PFSK-1 (cell line): ENCODE measurements at regions not wholly inside any gene's neighbourhood (a gene's known extent, or its start where the extent isn't known, plus 50 kb on each side); places are given as distances from the start of the nearest gene placed in this dataset.

Source experiments
- FOXP2 ChIP-seq: optimal IDR thresholded peaks from 2 replicates; pipeline ENCODE3; 2011; ENCODE audit warnings: borderline replicate concordance, control low read depth, inconsistent platforms; ENCODE audit not compliant: insufficient read depth; ENCODE audit errors: extremely low read length, extremely low read depth
- POLR2AphosphoS5 ChIP-seq: IDR thresholded peaks from 2 replicates; pipeline ENCODE4 v1.6.1; 2012; ENCODE audit warnings: low read depth, mild to moderate bottlenecking, control low read depth, low read length, moderate library complexity
- SIN3A ChIP-seq: IDR thresholded peaks from 2 replicates; pipeline ENCODE4 v1.6.1; 2012; ENCODE audit warnings: mild to moderate bottlenecking, low read length, moderate library complexity, borderline replicate concordance; ENCODE audit not compliant: insufficient read depth
- TAF1 ChIP-seq: IDR thresholded peaks from 2 replicates; pipeline ENCODE4 v1.6.1; 2012; ENCODE audit warnings: low read length, control low read depth, borderline replicate concordance; ENCODE audit not compliant: insufficient read depth
- TF ChIP-seq, protein P1 (sequence below), 2 experiments: IDR thresholded peaks; 2 replicates each; pipeline versions ENCODE4 v1.6.1 to v1.8.0; 2011 to 2012; ENCODE audit warnings: low read depth in 2 of 2, low read length in 2 of 2, control low read depth in 1 of 2, inconsistent platforms in 1 of 2, mild to moderate bottlenecking in 1 of 2, moderate library complexity in 1 of 2; ENCODE audit not compliant: insufficient read depth in 1 of 2

GRCh38 chr12:97985834-97986233, 523.2 kb downstream of the RMST start:
- TF ChIP-seq TAF1 (no peak), SIN3A (no peak), POLR2AphosphoS5 (no peak), FOXP2 (no peak)
- TF ChIP-seq, protein P1, sequence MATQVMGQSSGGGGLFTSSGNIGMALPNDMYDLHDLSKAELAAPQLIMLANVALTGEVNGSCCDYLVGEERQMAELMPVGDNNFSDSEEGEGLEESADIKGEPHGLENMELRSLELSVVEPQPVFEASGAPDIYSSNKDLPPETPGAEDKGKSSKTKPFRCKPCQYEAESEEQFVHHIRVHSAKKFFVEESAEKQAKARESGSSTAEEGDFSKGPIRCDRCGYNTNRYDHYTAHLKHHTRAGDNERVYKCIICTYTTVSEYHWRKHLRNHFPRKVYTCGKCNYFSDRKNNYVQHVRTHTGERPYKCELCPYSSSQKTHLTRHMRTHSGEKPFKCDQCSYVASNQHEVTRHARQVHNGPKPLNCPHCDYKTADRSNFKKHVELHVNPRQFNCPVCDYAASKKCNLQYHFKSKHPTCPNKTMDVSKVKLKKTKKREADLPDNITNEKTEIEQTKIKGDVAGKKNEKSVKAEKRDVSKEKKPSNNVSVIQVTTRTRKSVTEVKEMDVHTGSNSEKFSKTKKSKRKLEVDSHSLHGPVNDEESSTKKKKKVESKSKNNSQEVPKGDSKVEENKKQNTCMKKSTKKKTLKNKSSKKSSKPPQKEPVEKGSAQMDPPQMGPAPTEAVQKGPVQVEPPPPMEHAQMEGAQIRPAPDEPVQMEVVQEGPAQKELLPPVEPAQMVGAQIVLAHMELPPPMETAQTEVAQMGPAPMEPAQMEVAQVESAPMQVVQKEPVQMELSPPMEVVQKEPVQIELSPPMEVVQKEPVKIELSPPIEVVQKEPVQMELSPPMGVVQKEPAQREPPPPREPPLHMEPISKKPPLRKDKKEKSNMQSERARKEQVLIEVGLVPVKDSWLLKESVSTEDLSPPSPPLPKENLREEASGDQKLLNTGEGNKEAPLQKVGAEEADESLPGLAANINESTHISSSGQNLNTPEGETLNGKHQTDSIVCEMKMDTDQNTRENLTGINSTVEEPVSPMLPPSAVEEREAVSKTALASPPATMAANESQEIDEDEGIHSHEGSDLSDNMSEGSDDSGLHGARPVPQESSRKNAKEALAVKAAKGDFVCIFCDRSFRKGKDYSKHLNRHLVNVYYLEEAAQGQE (IDR thresholded peaks at IDR 0.05; ENCODE audit: insufficient read depth in 1 of 2, low read depth in 2 of 2, low read length in 2 of 2): no peak

DNA sequence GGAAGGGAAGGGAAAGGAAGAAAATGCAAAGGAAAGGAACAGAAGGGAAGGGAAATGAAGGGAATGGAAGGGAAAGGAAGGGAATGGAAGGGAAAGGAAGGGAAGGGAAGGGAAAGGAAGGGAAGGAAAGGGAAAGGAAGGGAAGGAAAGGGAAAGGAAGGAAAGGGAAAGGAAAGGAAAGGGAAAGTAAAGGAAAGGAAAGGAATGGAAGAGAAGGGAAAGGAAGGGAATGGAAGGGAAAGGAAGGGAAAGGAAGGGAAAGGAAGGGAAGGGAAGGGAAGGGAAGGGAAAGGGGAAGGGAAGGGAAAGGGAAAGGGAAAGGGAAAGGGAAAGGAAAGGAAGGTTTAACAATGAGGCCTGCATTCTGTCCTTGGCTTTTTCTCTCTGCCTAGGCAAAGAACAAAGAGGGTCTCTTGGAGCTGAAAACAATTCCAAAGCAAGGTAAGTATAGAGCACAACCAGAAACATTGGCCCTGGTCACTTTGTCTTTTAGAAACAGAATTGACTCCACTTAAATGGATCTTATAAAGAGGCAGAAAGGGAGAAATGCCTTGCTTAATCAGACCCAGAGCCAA, 525.9 kb upstream of the TMPO start:
- TF ChIP-seq FOXP2: no peak
- TF ChIP-seq, protein P1 (IDR thresholded peaks at IDR 0.05; ENCODE audit: insufficient read depth in 1 of 2, low read depth in 2 of 2, low read length in 2 of 2): no peak
- TF ChIP-seq SIN3A: no peak

- no peak for TF ChIP-seq FOXP2
- no peak for TF ChIP-seq SIN3A
- TF ChIP-seq, protein P1 (IDR thresholded peaks at IDR 0.05; ENCODE audit: insufficient read depth in 1 of 2, low read depth in 2 of 2, low read length in 2 of 2): no peak
- no peak for TF ChIP-seq TAF1
- TF ChIP-seq POLR2AphosphoS5: no peak
Observed at GRCh38 chr12:97994746-97995484, 520.5 kb upstream of the TMPO start.

DNA sequence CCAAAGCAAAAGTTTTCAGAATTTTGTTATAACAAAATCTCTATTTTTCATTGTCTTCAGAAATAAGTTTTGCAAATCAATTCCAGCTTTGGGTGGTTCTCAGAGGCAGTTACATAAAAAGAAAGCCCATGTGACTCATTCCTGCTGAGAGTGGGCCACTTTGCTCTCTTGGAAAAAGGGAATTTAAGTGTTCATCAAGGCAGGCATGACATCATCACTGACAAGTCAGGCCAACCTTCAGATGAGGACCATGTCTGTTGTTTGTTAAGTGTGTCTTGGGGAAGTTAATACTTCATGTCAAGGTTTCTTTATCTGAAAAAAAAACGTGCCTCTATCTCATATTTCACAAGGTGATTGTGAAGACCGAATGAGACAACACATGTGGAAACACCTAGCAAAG, 519.8 kb upstream of the TMPO start:
- TF ChIP-seq SIN3A (no peak), FOXP2 (no peak), POLR2AphosphoS5 (no peak), TAF1 (no peak)
- TF ChIP-seq, protein P1 (IDR thresholded peaks at IDR 0.05; ENCODE audit: insufficient read depth in 1 of 2, low read depth in 2 of 2, low read length in 2 of 2): no peak

DNA sequence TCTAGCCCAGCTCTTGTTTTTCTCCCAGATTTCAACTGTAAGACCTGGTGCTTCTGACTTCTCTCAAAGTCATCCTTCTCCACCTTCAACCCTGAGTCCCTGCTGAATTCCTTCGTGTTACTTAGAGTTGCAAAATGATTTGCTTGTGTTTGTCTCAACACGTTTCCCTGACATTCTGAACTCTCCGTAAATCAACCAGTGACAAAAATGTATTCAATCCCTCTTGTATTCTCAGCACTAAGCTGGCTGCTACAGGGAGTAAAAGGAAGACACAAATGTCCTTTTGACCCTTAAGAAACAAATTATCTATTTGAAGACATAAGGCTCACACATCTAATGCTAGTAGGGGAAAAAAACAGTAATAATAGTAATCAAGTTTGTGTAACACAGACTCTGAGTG, 514.0 kb upstream of the TMPO start:
- TF ChIP-seq FOXP2: no peak
- TF ChIP-seq, protein P1 (IDR thresholded peaks at IDR 0.05; ENCODE audit: insufficient read depth in 1 of 2, low read depth in 2 of 2, low read length in 2 of 2): no peak
- TF ChIP-seq POLR2AphosphoS5: no peak
- no peak for TF ChIP-seq TAF1
- no peak for TF ChIP-seq SIN3A
